ENCODE measurements at regions not wholly inside any gene's neighbourhood (a gene's known extent, or its start where the extent isn't known, plus 50 kb on each side); places are given as distances from the start of the nearest gene placed in this dataset.

- TF ChIP-seq, protein P1, sequence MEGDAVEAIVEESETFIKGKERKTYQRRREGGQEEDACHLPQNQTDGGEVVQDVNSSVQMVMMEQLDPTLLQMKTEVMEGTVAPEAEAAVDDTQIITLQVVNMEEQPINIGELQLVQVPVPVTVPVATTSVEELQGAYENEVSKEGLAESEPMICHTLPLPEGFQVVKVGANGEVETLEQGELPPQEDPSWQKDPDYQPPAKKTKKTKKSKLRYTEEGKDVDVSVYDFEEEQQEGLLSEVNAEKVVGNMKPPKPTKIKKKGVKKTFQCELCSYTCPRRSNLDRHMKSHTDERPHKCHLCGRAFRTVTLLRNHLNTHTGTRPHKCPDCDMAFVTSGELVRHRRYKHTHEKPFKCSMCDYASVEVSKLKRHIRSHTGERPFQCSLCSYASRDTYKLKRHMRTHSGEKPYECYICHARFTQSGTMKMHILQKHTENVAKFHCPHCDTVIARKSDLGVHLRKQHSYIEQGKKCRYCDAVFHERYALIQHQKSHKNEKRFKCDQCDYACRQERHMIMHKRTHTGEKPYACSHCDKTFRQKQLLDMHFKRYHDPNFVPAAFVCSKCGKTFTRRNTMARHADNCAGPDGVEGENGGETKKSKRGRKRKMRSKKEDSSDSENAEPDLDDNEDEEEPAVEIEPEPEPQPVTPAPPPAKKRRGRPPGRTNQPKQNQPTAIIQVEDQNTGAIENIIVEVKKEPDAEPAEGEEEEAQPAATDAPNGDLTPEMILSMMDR (IDR thresholded peaks at IDR 0.05): no peak
- TF ChIP-seq EP300 (IDR thresholded peaks at IDR 0.05; ENCODE audit: low read depth): no peak
- TF ChIP-seq POLR2AphosphoS5 (IDR thresholded peaks at IDR 0.05): no peak
- no peak for TF ChIP-seq POLR2A (IDR thresholded peaks at IDR 0.05)
Measured at GRCh38 chr12:23356440-23356839, 593.0 kb downstream of the SOX5 start.
